ENCODE measurements at regions not wholly inside any gene's neighbourhood (a gene's known extent, or its start where the extent isn't known, plus 50 kb on each side); places are given as distances from the start of the nearest gene placed in this dataset.

DNA sequence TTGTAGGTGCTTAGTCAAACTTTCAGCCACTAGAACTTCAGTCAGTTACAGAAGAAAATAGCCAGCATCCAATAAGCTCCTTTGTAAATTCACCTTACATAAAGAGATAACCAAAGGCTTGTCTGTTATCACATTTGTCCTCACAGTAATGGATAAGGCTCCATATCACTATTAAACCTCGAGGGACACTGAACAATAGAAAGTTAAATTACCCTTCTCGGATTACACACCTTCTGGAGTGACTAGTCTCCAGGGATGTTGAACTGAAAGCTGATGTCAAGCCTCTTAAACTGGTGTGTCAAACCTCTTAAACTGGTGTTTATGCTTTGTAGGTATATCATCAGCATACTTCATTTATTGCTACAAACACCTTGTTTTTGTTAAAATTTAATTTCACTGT lies 639.0 kb downstream of the CENPC start:
- no peak for TF ChIP-seq POLR2A (IDR thresholded peaks at IDR 0.05)
- TF ChIP-seq, protein P1, sequence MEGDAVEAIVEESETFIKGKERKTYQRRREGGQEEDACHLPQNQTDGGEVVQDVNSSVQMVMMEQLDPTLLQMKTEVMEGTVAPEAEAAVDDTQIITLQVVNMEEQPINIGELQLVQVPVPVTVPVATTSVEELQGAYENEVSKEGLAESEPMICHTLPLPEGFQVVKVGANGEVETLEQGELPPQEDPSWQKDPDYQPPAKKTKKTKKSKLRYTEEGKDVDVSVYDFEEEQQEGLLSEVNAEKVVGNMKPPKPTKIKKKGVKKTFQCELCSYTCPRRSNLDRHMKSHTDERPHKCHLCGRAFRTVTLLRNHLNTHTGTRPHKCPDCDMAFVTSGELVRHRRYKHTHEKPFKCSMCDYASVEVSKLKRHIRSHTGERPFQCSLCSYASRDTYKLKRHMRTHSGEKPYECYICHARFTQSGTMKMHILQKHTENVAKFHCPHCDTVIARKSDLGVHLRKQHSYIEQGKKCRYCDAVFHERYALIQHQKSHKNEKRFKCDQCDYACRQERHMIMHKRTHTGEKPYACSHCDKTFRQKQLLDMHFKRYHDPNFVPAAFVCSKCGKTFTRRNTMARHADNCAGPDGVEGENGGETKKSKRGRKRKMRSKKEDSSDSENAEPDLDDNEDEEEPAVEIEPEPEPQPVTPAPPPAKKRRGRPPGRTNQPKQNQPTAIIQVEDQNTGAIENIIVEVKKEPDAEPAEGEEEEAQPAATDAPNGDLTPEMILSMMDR (IDR thresholded peaks at IDR 0.05), result no peak
- TF ChIP-seq EP300 (IDR thresholded peaks at IDR 0.05; ENCODE audit: low read depth), result no peak
- TF ChIP-seq POLR2AphosphoS5 (IDR thresholded peaks at IDR 0.05), result no peak
